Head of caudate nucleus (tissue), 42 donors: ENCODE measurements at regions not wholly inside any gene's neighbourhood (a gene's known extent, or its start where the extent isn't known, plus 50 kb on each side); places are given as distances from the start of the nearest gene placed in this dataset.

Experiments used
- DNase-seq, 42 donors: peaks; one replicate each; pipeline versions ENCODE4 v3.0.0 to v3.0.0-alpha.2; 2020 to 2021; ENCODE audit warnings: mixed read lengths in 7 of 42
- intact Hi-C: fragments of 100-400 bp; cut with DNase I; formaldehyde crosslinking; loops from one replicate; pipeline ENCODE4 v1.15.0; 2022

- intact Hi-C loops: no loop called here
Measured at GRCh38 chr12:92619026-92619425, 83.8 kb upstream of the PLEKHG7 start.

GRCh38 chr12:92615703-92616102, 87.1 kb upstream of the PLEKHG7 start:
- intact Hi-C loops: no loop called here
- DNase-seq: no peak

More at GRCh38 chr12:92619026-92619425, 83.8 kb upstream of the PLEKHG7 start:
- DNase-seq: no peak

DNA sequence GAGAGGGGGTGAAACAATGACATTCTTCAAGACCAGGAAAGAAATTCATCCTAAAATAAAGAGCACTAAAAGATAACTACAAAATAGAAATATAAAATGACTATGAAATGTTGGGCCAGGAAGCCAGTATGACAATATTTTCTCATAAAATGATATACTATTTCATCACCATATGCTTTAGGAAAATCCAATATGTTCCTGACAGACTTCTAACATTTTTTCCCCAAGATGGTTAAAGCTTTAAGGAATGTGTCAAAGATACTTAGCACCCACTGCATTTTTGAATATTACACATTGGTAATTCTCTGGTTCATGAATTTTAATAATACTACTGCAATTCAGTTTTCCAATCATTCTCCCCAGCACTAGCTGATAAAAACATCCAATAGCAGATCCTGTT, 87.7 kb upstream of the PLEKHG7 start:
- no peak for DNase-seq

DNA sequence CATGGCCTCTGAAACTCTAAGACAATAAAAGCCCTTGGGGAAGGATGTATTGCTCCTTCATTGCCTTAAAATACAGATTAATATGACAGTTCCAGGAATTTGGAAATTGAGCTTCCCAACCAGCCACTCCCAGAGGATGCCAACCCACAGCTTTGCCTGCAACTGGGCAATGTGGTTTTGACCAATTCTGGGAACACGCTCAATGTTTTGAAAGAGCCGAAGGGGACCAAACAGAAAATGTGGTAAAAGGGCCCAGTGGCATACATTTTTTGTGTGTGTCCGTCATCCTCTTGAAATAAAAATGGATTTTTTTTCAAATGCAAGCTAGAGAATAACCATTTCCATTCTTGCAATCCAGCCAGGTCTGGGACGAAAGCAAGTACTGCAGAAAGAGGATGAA, 88.3 kb upstream of the PLEKHG7 start:
- intact Hi-C loops: no loop called here
- no peak for DNase-seq

More for the DNA sequence above, 87.7 kb upstream of the PLEKHG7 start:
- intact Hi-C loops: no loop called here

GRCh38 chr12:92614001-92614400, 88.8 kb upstream of the PLEKHG7 start:
- intact Hi-C loops: no loop called here
- DNase-seq: no peak

DNA sequence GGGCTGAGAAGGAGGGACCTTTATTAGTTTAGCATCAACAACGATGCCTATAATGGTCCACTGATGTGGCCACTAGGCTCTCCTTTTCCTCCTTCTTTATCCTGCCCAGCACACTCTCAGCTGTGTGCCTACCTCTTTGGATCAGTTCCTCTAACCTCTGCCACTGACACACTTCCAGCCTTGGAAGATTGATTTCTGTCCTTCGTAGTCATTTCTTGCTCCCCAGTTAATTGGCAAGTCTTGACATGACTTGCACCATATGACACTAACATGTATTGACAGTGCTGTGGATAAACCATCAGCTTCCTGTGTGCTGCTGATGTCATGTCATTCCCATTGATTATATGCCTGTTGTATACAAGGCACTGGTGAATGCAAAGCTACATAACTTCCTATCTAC, 90.2 kb upstream of the PLEKHG7 start:
- intact Hi-C loops: no loop called here
- DNase-seq: no peak

DNA sequence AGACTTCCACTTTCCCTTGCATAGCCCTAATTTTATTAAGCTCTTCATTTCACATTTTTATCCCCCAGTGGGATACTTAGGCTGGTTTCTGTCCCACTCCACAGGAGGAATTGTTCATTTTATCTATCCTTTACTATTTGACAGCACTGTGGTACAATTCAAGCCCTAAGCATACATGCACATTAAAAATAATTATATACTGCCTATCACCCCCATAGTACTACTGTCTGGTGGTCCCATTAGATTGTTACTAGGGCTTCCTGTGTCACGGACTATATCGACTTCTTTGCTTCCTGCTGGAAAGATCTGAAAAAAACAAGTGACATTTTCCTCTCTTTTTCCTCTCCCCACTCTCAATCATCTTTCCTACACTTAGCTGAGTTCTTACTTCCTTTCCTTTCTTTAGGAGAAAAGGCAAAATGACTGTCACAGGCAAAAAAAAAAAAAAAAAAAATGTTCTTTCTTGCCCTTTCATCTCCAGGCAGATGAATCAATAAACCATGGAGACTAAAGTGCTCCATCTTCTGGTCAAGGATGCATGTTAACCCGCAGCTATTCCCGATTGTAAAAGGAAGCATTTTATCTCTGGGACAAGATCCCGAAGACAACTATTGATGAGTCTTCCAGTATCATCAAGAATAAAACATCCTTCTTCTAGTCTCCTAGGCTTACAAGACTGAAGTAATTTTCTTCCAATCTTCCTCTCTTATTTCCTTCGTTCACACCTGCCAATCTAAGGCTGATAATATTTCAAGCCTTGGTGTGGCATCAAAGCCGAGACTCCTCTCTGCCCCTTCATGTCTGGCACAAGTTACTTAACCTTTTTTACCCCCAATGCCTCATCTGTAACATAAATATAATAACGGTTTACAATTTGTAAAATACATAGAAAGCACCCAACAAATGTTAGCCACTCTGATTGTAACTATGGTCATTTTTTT, 94.4 kb upstream of the PLEKHG7 start:
- intact Hi-C loops: no loop called here
- DNase-seq: peak in 4 of 42 donors; percentile 20 to 45 (median 28)

DNA sequence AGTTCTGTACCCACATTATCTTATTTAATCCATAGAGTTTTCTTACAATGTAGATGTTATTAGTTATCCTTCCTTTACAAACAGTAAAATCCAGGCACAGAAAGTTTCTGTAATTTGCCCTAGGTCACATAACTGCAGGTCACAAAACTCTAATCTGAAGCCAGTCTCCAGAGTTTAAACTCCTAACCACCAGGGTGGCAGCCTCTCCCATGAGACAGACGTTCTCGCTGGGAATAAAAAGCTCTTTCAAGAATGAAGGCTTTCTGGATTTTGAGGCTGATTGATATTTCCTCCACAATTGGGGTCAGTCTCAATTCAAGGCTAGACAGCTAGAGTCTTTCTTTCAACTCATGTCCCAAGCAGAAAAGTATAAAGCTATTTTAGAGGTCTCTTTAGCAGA, 95.8 kb upstream of the PLEKHG7 start:
- no peak for DNase-seq
- intact Hi-C loops: no loop called here

DNA sequence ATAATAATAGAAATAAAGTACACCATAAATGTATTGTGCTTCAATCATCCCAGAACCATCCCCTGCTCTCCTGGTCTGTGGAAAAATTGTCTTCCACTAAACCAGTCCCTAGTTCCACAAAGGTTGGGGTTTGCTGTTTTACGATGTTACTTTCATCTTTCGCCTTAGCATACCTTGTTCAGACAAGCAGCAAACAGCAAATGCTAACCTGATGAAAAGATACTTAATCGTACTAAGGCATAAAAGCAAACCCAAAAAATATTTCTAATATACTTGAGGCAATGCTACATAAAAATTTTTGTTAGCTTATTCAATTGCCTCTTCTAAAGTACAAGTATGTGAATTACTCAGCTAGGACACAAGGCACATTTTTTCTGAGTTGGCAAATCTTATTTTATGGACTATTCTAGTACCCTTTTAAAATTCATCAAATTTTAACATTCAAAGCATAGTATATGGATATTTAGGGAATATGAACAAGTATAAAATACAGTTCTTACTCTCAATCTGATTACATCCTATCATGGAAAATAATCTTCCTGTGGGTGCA, 97.1 kb upstream of the PLEKHG7 start:
- DNase-seq: no peak
- intact Hi-C loops: no loop called here

GRCh38 chr12:92604786-92605185, 98.0 kb upstream of the PLEKHG7 start:
- DNase-seq: no peak
- intact Hi-C loops: no loop called here

GRCh38 chr12:92603741-92604432, 98.9 kb upstream of the PLEKHG7 start:
- intact Hi-C loops: no loop called here
- DNase-seq: peak in 1 of 42 donors; percentile 14

- no peak for DNase-seq
- intact Hi-C loops: no loop called here
Measured at GRCh38 chr12:92602930-92603623, 99.7 kb upstream of the PLEKHG7 start.

DNA sequence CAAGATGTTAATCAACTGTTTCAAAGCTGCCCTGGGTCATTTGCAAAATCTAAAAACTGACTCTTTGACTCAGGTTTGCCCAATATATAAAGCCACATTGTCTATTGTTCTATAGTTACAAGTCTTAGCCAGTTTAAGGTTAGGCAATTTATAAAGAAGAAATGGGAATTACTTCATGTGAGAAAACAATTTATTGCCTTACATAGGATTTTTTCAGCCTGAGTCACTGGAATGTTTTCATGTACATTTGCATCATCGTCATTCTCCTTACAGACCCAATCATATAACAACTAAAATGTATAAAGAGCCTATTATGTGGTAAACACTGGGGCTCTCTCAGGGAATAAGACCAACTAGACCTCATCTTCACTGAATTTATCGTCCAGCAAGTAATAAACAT, 100.3 kb upstream of the PLEKHG7 start:
- DNase-seq: no peak
- intact Hi-C loops: no loop called here

DNA sequence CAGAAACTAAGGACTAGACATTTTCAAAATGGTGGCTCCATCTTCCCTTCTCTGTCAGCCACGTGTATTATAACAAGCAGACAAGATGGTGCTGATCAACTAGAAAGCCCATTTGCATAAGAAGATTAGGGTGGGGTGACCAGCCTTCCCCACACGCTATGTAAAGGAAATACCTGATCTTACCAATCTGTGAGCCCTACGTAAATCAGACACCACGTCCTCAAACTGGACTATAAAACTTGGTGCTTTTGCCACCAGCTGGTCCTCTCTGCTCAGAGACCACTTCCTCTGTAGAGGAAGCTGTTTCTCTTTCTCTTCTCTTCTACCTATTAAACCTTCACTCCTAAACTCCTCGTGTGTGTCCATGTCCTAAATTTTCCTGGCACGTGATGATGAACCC, 101.1 kb upstream of the PLEKHG7 start:
- intact Hi-C loops: no loop called here

DNA sequence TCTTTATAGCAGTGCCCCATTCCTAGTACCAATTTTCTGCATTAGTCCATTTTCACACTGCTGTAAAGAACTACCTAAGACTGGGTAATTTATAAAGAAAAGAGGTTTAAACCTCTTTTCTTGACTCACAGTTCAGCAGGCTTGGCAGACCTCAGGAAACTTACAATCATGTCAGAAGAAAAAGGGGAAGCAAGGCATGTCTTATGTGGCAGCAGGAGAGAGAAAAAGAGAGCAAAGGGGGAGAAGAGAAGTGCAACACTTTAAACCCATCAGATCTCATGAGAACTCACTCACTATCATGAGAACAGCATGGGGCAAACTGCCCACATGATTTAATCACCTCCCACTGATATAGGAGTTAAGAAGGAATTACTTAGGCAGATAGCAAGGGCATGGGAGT, 101.6 kb upstream of the PLEKHG7 start:
- intact Hi-C loops: no loop called here
- no peak for DNase-seq

More for the DNA sequence above, 101.1 kb upstream of the PLEKHG7 start:
- no peak for DNase-seq

DNA sequence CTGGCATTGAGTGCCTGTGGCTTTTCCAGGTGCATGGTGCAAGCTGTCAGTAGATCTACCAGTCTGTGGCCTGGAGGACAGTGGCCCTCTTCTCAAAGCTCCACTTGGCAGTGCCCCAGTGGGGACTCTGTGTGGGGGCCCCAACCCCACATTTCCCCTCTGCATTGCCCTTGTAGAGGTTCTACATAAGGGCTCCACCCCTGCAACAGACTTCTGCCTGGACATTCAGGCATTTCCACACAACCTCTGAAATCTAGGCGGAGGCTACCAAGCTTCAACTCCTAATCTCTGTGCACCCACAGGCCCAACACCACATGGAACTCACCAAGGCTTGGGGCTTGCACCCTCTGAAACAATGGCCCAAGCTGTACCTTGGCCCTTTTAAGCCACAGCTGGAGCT, 102.7 kb upstream of the PLEKHG7 start:
- DNase-seq: no peak
- intact Hi-C loops: no loop called here

GRCh38 chr12:92597997-92598396, 104.8 kb upstream of the PLEKHG7 start:
- intact Hi-C loops: no loop called here
- DNase-seq: no peak

DNA sequence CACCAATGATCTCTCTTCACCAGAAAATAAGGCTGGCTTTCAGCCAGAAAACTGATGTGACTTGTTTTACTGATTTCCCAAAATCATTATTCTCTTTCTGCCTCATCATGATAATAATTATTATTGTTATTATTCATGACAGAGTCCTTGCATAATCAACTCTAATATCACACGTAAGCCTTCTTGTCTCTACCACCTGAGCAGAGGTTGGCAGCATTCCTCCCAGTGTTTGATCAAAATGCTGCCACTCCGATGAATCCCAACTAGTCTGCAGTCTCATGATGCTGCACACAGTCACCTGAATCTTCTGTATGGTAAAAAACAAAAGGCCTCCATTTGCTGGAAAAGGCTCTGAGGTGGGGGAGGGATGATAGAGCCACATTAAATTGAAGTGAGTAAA, 105.7 kb upstream of the PLEKHG7 start:
- intact Hi-C loops: no loop called here
- DNase-seq: no peak

- intact Hi-C loops: no loop called here
- no peak for DNase-seq
Measured at GRCh38 chr12:92596383-92596782, 106.4 kb upstream of the PLEKHG7 start.

- no peak for DNase-seq
- intact Hi-C loops: no loop called here
Measured at GRCh38 chr12:92595663-92596062, 107.1 kb upstream of the PLEKHG7 start.
